ENCODE measurements at regions not wholly inside any gene's neighbourhood (a gene's known extent, or its start where the extent isn't known, plus 50 kb on each side); places are given as distances from the start of the nearest gene placed in this dataset.
"Not testable (repeated sequence)": the region's sequence is repeated elsewhere in the genome, so short reads cannot be mapped to it uniquely, and the experiment has no call there.

- H3K4me1 ChIP-seq (ENCODE audit: insufficient read depth, low read length); H3K36me3 ChIP-seq (ENCODE audit: insufficient read depth, low read length); H3K27ac ChIP-seq (ENCODE audit: low read depth, low read length); H3K9me3 ChIP-seq (ENCODE audit: low read length); H3K27me3 ChIP-seq (ENCODE audit: control insufficient read depth in 1 of 2, insufficient read depth in 2 of 2, low read length in 2 of 2); H3K9ac ChIP-seq (ENCODE audit: low read length); H3K4me3 ChIP-seq (ENCODE audit: low read depth in 1 of 2, low read length in 2 of 2): not testable (repeated sequence)
Measured at GRCh38 chr10:90086606-90087190, 385.3 kb downstream of the KIF20B start.

GRCh38 chr10:90087197-90088023 lies 386.0 kb downstream of the KIF20B start:
- H3K4me3 ChIP-seq (ENCODE audit: low read depth in 1 of 2, low read length in 2 of 2): no peak overlapping the region
- H3K27ac ChIP-seq (ENCODE audit: low read depth, low read length): no peak overlapping the region
- no peaks in the 10 kb centered on the region for H3K9me3 ChIP-seq (ENCODE audit: low read length)

GRCh38 chr10:90088024-90088317 lies 386.6 kb downstream of the KIF20B start:
- Histone ChIP-seq H3K4me1 (ENCODE audit: insufficient read depth, low read length) (no peaks in the 10 kb centered on the region), H3K4me3 (ENCODE audit: low read depth in 1 of 2, low read length in 2 of 2) (no peak overlapping the region), H3K36me3 (ENCODE audit: insufficient read depth, low read length) (no peaks in the 10 kb centered on the region), H3K27ac (ENCODE audit: low read depth, low read length) (no peak overlapping the region), H3K9me3 (ENCODE audit: low read length) (no peaks in the 10 kb centered on the region), H3K9ac (ENCODE audit: low read length) (no peak overlapping the region), H3K27me3 (ENCODE audit: control insufficient read depth in 1 of 2, insufficient read depth in 2 of 2, low read length in 2 of 2) (no peaks in the 10 kb centered on the region)

More at GRCh38 chr10:90087197-90088023, 386.0 kb downstream of the KIF20B start:
- H3K4me1 ChIP-seq (ENCODE audit: insufficient read depth, low read length): no peaks in the 10 kb centered on the region
- no peaks in the 10 kb centered on the region for H3K36me3 ChIP-seq (ENCODE audit: insufficient read depth, low read length)
- H3K9ac ChIP-seq (ENCODE audit: low read length): no peak overlapping the region
- no peaks in the 10 kb centered on the region for H3K27me3 ChIP-seq (ENCODE audit: control insufficient read depth in 1 of 2, insufficient read depth in 2 of 2, low read length in 2 of 2)

DNA sequence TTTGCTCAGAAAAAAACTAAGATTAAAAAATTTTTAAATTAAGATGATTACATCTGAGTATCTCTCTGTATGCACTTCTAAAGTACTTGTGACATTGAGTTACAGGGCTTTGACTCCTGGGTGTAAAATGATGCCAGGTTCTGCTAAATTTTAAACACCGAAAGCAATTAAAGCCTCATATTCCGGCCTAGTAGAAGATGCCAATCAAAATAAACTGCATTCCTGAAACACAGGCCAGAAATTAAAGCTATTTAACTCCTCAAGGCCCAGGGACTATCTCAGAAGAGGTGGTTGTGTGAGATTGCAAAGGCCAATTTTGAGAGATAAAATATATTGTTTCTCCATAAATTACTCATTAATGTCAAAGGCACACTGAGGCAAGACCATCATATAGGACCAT lies 388.3 kb downstream of the KIF20B start:
- H3K9me3 ChIP-seq (ENCODE audit: low read length): no peaks in the 10 kb centered on the region
- H3K27me3 ChIP-seq (ENCODE audit: control insufficient read depth in 1 of 2, insufficient read depth in 2 of 2, low read length in 2 of 2): no peaks in the 10 kb centered on the region
- H3K36me3 ChIP-seq (ENCODE audit: insufficient read depth, low read length): no peaks in the 10 kb centered on the region
- no peak overlapping the region for H3K4me3 ChIP-seq (ENCODE audit: low read depth in 1 of 2, low read length in 2 of 2)
- no peak overlapping the region for H3K27ac ChIP-seq (ENCODE audit: low read depth, low read length)
- no peaks in the 10 kb centered on the region for H3K4me1 ChIP-seq (ENCODE audit: insufficient read depth, low read length)
- H3K9ac ChIP-seq (ENCODE audit: low read length): no peak overlapping the region

GRCh38 chr10:90096196-90096595 lies 394.8 kb downstream of the KIF20B start:
- H3K4me1 ChIP-seq (ENCODE audit: insufficient read depth, low read length): no peaks in the 10 kb centered on the region
- H3K9me3 ChIP-seq (ENCODE audit: low read length): no peaks in the 10 kb centered on the region
- H3K4me3 ChIP-seq (ENCODE audit: low read depth in 1 of 2, low read length in 2 of 2): no peak overlapping the region
- H3K27ac ChIP-seq (ENCODE audit: low read depth, low read length): no peak overlapping the region
- no peaks in the 10 kb centered on the region for H3K27me3 ChIP-seq (ENCODE audit: control insufficient read depth in 1 of 2, insufficient read depth in 2 of 2, low read length in 2 of 2)
- H3K36me3 ChIP-seq (ENCODE audit: insufficient read depth, low read length): no peaks in the 10 kb centered on the region
- no peak overlapping the region for H3K9ac ChIP-seq (ENCODE audit: low read length)

DNA sequence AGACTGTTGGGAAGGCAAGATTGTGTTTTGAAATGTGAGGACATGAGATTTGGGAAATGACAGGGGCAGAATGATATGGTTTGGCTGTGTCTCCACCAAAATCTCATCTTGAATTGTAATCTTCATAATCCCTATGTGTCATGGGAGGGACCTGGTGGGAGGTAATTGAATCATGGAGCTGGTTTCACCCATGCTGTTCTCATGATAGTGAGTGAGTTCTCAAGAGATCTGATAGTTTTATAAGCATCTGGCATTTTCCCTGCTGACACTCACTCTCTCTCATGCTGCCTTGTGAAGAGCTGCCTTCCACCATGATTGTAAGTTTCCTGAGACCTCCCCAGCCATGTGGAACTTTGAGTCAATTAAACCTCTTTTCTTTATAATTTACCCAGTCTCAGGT lies 406.2 kb downstream of the KIF20B start:
- not testable (repeated sequence) for H3K4me3 ChIP-seq (ENCODE audit: low read depth in 1 of 2, low read length in 2 of 2); H3K9ac ChIP-seq (ENCODE audit: low read length); H3K4me1 ChIP-seq (ENCODE audit: insufficient read depth, low read length); H3K27ac ChIP-seq (ENCODE audit: low read depth, low read length); H3K9me3 ChIP-seq (ENCODE audit: low read length); H3K27me3 ChIP-seq (ENCODE audit: control insufficient read depth in 1 of 2, insufficient read depth in 2 of 2, low read length in 2 of 2); H3K36me3 ChIP-seq (ENCODE audit: insufficient read depth, low read length)

GRCh38 chr10:90111671-90112070 lies 410.3 kb downstream of the KIF20B start:
- H3K4me3 ChIP-seq (ENCODE audit: low read depth in 1 of 2, low read length in 2 of 2): no peak overlapping the region
- no peaks in the 10 kb centered on the region for H3K27me3 ChIP-seq (ENCODE audit: control insufficient read depth in 1 of 2, insufficient read depth in 2 of 2, low read length in 2 of 2)
- no peaks in the 10 kb centered on the region for H3K4me1 ChIP-seq (ENCODE audit: insufficient read depth, low read length)
- H3K36me3 ChIP-seq (ENCODE audit: insufficient read depth, low read length): no peaks in the 10 kb centered on the region
- H3K9ac ChIP-seq (ENCODE audit: low read length): no peak overlapping the region
- no peak overlapping the region for H3K27ac ChIP-seq (ENCODE audit: low read depth, low read length)
- H3K9me3 ChIP-seq (ENCODE audit: low read length): no peaks in the 10 kb centered on the region

DNA sequence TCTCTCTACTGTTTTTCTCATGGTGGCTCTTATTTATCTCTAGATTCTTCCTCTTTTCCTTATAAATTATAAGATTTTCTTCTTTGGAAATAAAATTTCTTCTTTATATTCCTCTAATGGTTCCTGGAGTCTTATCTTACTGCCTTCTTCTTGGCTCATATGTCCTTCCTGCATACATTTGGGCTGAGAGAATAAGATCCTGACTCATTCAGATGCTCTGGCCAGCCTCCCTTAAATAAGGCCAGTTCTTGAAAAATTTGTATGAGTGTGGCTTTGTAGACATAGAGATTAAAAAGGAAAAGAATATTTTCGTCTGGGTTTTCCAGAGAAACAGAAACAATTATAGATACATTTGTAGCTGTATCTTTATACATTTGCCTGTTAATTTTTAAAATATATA lies 411.3 kb downstream of the KIF20B start:
- Histone ChIP-seq H3K4me3 (ENCODE audit: low read depth in 1 of 2, low read length in 2 of 2) (no peak overlapping the region), H3K4me1 (ENCODE audit: insufficient read depth, low read length) (no peaks in the 10 kb centered on the region), H3K9me3 (ENCODE audit: low read length) (no peaks in the 10 kb centered on the region), H3K27ac (ENCODE audit: low read depth, low read length) (no peak overlapping the region), H3K36me3 (ENCODE audit: insufficient read depth, low read length) (no peaks in the 10 kb centered on the region), H3K9ac (ENCODE audit: low read length) (no peak overlapping the region), H3K27me3 (ENCODE audit: control insufficient read depth in 1 of 2, insufficient read depth in 2 of 2, low read length in 2 of 2) (no peaks in the 10 kb centered on the region)

DNA sequence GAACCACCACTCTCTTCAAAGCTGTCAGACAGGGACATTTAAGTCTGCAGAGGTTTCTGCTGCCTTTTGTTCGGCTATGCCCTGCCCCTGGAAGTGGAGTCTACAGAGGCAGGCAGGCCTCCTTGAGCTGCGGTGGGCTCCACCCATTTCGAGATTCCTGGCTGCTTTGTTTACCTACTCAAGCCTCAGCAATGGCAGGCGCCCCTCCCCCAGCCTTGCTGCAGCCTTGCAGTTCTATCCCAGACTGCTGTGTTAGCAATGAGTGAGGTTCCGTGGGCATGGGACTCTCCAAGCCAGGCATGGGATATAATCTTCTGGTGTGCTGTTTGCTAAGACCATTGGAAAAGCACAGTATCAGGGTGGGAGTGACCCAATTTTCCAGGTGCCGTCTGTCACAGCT lies 417.2 kb downstream of the KIF20B start:
- not testable (repeated sequence) for H3K27me3 ChIP-seq (ENCODE audit: control insufficient read depth in 1 of 2, insufficient read depth in 2 of 2, low read length in 2 of 2); H3K27ac ChIP-seq (ENCODE audit: low read depth, low read length); H3K4me3 ChIP-seq (ENCODE audit: low read depth in 1 of 2, low read length in 2 of 2); H3K9ac ChIP-seq (ENCODE audit: low read length); H3K9me3 ChIP-seq (ENCODE audit: low read length); H3K4me1 ChIP-seq (ENCODE audit: insufficient read depth, low read length); H3K36me3 ChIP-seq (ENCODE audit: insufficient read depth, low read length)

GRCh38 chr10:90119631-90120280 lies 418.4 kb downstream of the KIF20B start:
- not testable (repeated sequence) for H3K4me1 ChIP-seq (ENCODE audit: insufficient read depth, low read length); H3K27ac ChIP-seq (ENCODE audit: low read depth, low read length); H3K4me3 ChIP-seq (ENCODE audit: low read depth in 1 of 2, low read length in 2 of 2); H3K27me3 ChIP-seq (ENCODE audit: control insufficient read depth in 1 of 2, insufficient read depth in 2 of 2, low read length in 2 of 2); H3K9me3 ChIP-seq (ENCODE audit: low read length); H3K9ac ChIP-seq (ENCODE audit: low read length); H3K36me3 ChIP-seq (ENCODE audit: insufficient read depth, low read length)

DNA sequence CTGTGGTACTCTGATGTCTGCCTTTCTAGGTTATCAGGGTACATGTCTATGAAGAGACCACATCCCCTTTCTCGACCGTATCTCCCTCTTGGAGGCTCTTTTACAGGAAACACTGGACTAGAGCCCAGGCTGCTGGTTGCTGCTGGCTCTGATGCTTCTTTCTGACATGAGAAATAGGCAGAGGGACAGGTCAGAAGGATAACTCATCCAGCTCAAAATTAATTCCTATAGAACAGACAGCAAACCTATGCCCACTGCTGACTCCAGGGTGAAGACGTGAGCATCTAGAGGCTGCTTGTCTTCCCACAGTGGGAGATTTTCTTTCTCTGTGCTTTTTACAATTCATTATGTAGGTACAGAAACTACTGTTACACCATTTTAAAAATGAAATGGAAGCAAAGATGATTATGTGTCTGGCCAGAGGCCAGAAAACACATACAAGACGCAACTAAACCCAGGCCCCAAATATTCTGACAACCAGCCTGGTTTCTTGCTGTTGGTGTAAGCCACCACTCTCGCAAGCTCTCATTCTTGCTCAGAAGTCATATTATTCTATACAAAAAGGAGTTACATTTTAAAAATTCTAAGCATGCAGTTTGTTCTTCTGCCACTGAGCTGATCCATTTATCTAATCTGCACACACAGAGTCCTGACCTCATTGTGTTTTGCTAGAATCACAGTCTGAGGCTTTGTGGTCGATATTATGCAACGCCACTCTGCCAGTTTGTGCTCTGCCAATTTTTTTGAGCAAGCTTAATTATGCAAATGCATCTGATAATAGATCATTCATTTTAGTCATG lies 424.3 kb downstream of the KIF20B start:
- Histone ChIP-seq H3K27me3 (ENCODE audit: control insufficient read depth in 1 of 2, insufficient read depth in 2 of 2, low read length in 2 of 2) (no peaks in the 10 kb centered on the region), H3K27ac (ENCODE audit: low read depth, low read length) (no peak overlapping the region), H3K36me3 (ENCODE audit: insufficient read depth, low read length) (no peaks in the 10 kb centered on the region), H3K9me3 (ENCODE audit: low read length) (no peaks in the 10 kb centered on the region), H3K4me1 (ENCODE audit: insufficient read depth, low read length) (no peaks in the 10 kb centered on the region), H3K4me3 (ENCODE audit: low read depth in 1 of 2, low read length in 2 of 2) (no peak overlapping the region), H3K9ac (ENCODE audit: low read length) (no peak overlapping the region)
